ENCODE measurements at regions not wholly inside any gene's neighbourhood (a gene's known extent, or its start where the extent isn't known, plus 50 kb on each side); places are given as distances from the start of the nearest gene placed in this dataset.

DNA sequence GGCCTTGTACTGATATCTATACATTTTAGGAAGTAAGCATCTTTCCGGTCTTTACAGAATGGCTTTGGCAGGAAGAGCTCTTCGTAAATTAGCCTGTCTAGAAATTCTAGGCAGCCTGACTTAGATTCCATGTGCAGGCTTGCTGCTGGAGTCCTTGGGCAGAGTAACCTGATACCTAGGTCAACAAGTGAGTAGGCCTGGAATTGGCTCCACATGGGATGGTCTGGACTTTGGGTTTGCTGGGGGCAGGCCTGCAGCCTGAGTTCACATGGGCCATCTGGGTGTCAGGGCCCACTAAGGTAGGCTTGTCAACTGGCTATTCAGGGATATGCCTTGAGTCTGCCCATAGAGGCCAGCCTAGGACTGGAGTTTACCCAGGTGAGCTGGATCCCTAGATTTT is 59.6 kb upstream of the CYYR1 start:
- TF ChIP-seq RCOR1 (conservative IDR thresholded peaks at IDR 0.05; ENCODE audit: low read depth, low read length) (no peak), SREBF2 (IDR thresholded peaks at IDR 0.05; ENCODE audit: low read length) (no peak), EP300 (IDR thresholded peaks at IDR 0.05; ENCODE audit: borderline replicate concordance in 1 of 2, control insufficient read depth in 1 of 2, low read depth in 2 of 2, low read length in 2 of 2) (no peak), CEBPB (IDR thresholded peaks at IDR 0.05; ENCODE audit: borderline replicate concordance in 1 of 2, low read depth in 2 of 2, low read length in 2 of 2) (no peak), POLR2AphosphoS5 (IDR thresholded peaks at IDR 0.05; ENCODE audit: low read length) (no peak), FOS (IDR thresholded peaks at IDR 0.05; ENCODE audit: borderline replicate concordance, extremely low read depth, insufficient read length) (no peak), POLR2A (IDR thresholded peaks at IDR 0.05; ENCODE audit: low read depth, low read length) (no peak), RBBP5 (conservative IDR thresholded peaks at IDR 0.05) (no peak), POU2F2 (IDR thresholded peaks at IDR 0.05; ENCODE audit: borderline replicate concordance, low read depth, low read length) (no peak)
- TF ChIP-seq, protein P1, sequence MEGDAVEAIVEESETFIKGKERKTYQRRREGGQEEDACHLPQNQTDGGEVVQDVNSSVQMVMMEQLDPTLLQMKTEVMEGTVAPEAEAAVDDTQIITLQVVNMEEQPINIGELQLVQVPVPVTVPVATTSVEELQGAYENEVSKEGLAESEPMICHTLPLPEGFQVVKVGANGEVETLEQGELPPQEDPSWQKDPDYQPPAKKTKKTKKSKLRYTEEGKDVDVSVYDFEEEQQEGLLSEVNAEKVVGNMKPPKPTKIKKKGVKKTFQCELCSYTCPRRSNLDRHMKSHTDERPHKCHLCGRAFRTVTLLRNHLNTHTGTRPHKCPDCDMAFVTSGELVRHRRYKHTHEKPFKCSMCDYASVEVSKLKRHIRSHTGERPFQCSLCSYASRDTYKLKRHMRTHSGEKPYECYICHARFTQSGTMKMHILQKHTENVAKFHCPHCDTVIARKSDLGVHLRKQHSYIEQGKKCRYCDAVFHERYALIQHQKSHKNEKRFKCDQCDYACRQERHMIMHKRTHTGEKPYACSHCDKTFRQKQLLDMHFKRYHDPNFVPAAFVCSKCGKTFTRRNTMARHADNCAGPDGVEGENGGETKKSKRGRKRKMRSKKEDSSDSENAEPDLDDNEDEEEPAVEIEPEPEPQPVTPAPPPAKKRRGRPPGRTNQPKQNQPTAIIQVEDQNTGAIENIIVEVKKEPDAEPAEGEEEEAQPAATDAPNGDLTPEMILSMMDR (IDR thresholded peaks at IDR 0.05 in 2 of 3, conservative IDR thresholded peaks at IDR 0.05 in 1 of 3; ENCODE audit: control insufficient read depth in 2 of 3, extremely low read depth in 1 of 3, insufficient read depth in 1 of 3, low read depth in 3 of 3, low read length in 3 of 3) = no peak

Measured in GM12878 (cell line).